Activated CD8-positive, alpha-beta T cell treated with anti-CD3 and anti-CD28 coated beads, Interleukin-2, amount 10 ng/mL, durations not matched to agents 7 days and 5 days (primary cell): ENCODE measurements at regions not wholly inside any gene's neighbourhood (a gene's known extent, or its start where the extent isn't known, plus 50 kb on each side); places are given as distances from the start of the nearest gene placed in this dataset.
"Not testable (repeated sequence)": the region's sequence is repeated elsewhere in the genome, so short reads cannot be mapped to it uniquely, and the experiment has no call there.

Experiments used
- ATAC-seq: fragments of 150-1000 bp; cut with Tn5 transposase; one replicate; pipeline ENCODE4 v1.10.0; 2021; ENCODE audit warnings: moderate library complexity
- CTCF ChIA-PET: fragments of 350-600 bp; sonication (Branson Sonifier 250); formaldehyde crosslinking; loops from one replicate; lab custom pipeline; 2021; ENCODE audit warnings: antibody characterized with exemption; lab: Charles Lee
- POLR2A ChIA-PET: fragments of 350-600 bp; sonication (Branson Sonifier 250); formaldehyde crosslinking; loops from one replicate; lab custom pipeline; 2021; ENCODE audit warnings: antibody characterized with exemption; lab: Charles Lee
- DNase-seq: peaks from one replicate; pipeline ENCODE4 v3.0.0-alpha.2; 2020
- H3K27ac Mint-ChIP-seq: one replicate; pipeline ENCODE4 v1.8.0; 2021; ENCODE audit warnings: mild to moderate bottlenecking, mixed read lengths
- H3K27me3 Mint-ChIP-seq: one replicate; pipeline ENCODE4 v1.8.0; 2021; ENCODE audit warnings: low read depth, mixed read lengths
- H3K36me3 Mint-ChIP-seq: one replicate; pipeline ENCODE4 v1.8.0; 2021; ENCODE audit warnings: low read depth, mixed read lengths
- H3K4me1 Mint-ChIP-seq: one replicate; pipeline ENCODE4 v1.8.0; 2021; ENCODE audit warnings: low read depth, mixed read lengths
- H3K4me3 Mint-ChIP-seq: one replicate; pipeline ENCODE4 v1.8.0; 2021; ENCODE audit warnings: mild to moderate bottlenecking, mixed read lengths
- H3K9me3 Mint-ChIP-seq: one replicate; pipeline ENCODE4 v1.8.0; 2022; ENCODE audit warnings: mixed read lengths; ENCODE audit not compliant: insufficient read depth

DNA sequence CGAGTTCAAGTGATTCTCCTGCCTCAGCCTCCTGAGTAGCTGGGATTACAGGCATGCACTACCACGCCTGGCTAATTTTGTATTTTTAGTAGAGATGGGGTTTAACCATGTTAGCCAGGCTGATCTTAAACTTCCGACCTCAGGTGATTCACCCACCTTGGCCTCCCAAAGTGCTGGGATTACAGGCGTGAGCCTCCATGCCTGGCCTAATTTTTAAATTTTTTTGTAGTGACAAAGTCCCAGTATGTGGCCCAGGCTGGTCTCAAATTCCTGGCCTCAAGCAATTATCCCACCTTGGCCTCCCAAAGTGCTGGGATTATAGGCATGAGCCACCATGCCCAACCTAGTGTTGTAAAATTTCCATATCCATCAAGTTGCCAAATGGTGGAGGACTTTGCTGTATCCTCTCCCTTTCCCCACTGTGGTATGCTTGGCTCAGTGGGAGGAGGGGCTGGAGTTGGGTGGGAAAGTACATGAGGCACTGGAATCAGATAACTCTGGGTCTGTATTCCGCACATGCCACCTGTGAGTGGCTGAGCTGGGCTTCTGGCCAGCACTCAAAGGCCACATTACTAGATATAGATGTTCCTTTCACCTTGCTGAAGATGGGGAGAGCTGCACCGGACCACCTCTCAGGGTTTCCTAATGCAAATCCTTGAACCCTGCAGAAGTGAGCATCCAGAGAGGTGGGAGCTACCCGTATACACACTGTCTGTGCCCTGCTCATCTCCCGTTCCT lies 252.6 kb downstream of the GOLGA6L6 start:
- POLR2A ChIA-PET, result not testable (repeated sequence)

GRCh38 chr15:20286559-20286958 lies 255.0 kb downstream of the GOLGA6L6 start:
- H3K4me1 Mint-ChIP-seq, H3K27me3 Mint-ChIP-seq, H3K9me3 Mint-ChIP-seq, H3K36me3 Mint-ChIP-seq, ATAC-seq, CTCF ChIA-PET, POLR2A ChIA-PET, H3K27ac Mint-ChIP-seq, H3K4me3 Mint-ChIP-seq, DNase-seq: not testable (repeated sequence)

More for the DNA sequence above, 252.6 kb downstream of the GOLGA6L6 start:
- H3K27ac Mint-ChIP-seq, H3K9me3 Mint-ChIP-seq, H3K27me3 Mint-ChIP-seq, DNase-seq, H3K4me1 Mint-ChIP-seq, ATAC-seq, H3K4me3 Mint-ChIP-seq, H3K36me3 Mint-ChIP-seq, CTCF ChIA-PET: not testable (repeated sequence)

- H3K27me3 Mint-ChIP-seq, DNase-seq, H3K4me1 Mint-ChIP-seq, H3K4me3 Mint-ChIP-seq, H3K27ac Mint-ChIP-seq, ATAC-seq, H3K36me3 Mint-ChIP-seq, POLR2A ChIA-PET, H3K9me3 Mint-ChIP-seq, CTCF ChIA-PET: not testable (repeated sequence)
Observed at GRCh38 chr15:20285696-20286300, 255.8 kb downstream of the GOLGA6L6 start.

DNA sequence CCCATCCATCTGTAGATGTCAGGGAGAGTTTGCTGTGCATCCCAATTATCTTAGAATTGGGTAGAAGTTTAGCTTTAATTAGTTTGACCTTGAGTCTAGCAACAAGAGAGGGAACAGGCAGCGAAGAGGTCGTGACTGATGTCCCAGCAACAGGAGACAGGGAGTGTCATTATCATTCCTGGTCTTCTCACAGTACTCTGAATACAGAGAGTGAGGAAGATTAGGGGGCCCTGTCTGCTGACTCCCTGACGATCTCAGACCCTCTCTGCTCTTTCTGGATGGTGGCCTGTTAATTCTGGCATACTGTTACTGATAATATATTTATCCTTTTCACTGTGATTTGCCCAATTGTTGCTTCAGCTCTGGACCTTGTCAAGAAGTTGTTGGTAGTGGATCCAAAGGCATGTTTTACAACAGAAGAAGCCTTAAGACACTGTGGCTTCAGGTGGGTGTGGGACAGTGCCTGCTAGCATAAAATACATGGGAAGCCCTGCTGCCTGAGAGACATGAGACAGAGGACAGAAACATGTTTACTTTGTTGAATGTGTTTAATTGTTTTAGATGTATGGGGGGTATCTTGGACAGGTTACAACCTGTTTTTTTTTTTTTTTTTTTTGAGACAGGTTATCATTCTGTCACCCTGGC lies 256.6 kb downstream of the GOLGA6L6 start:
- CTCF ChIA-PET, H3K27ac Mint-ChIP-seq, ATAC-seq, H3K9me3 Mint-ChIP-seq, H3K4me1 Mint-ChIP-seq, DNase-seq, POLR2A ChIA-PET, H3K4me3 Mint-ChIP-seq, H3K36me3 Mint-ChIP-seq, H3K27me3 Mint-ChIP-seq: not testable (repeated sequence)

GRCh38 chr15:20283651-20284050 lies 257.9 kb downstream of the GOLGA6L6 start:
- DNase-seq, CTCF ChIA-PET, ATAC-seq, H3K27me3 Mint-ChIP-seq, H3K9me3 Mint-ChIP-seq, H3K36me3 Mint-ChIP-seq, H3K27ac Mint-ChIP-seq, H3K4me3 Mint-ChIP-seq, H3K4me1 Mint-ChIP-seq, POLR2A ChIA-PET: not testable (repeated sequence)

DNA sequence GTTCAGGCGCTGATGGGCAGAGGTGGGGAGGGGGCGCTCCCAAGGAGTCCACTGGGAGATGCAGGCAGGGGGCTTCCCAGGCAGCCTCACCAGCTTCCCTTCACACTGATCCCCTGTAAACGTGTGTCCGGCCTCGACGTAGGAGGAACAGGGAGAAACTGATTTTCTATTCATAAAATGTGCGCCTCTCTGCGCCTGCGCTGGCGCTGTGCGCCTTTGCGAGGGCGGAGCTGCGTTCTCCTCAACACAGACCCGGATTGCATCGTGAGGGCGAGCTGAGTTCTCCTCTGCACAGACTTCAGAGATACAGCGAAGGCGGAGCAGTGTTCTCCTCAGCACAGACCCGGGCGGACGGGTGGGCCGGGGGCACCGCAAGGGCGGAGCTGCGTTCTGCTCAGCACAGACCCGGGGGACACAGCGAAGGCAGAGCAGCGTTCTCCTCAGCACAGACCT lies 259.1 kb downstream of the GOLGA6L6 start:
- ATAC-seq, DNase-seq, H3K9me3 Mint-ChIP-seq, H3K4me1 Mint-ChIP-seq, POLR2A ChIA-PET, CTCF ChIA-PET, H3K36me3 Mint-ChIP-seq, H3K4me3 Mint-ChIP-seq, H3K27me3 Mint-ChIP-seq, H3K27ac Mint-ChIP-seq: not testable (repeated sequence)

DNA sequence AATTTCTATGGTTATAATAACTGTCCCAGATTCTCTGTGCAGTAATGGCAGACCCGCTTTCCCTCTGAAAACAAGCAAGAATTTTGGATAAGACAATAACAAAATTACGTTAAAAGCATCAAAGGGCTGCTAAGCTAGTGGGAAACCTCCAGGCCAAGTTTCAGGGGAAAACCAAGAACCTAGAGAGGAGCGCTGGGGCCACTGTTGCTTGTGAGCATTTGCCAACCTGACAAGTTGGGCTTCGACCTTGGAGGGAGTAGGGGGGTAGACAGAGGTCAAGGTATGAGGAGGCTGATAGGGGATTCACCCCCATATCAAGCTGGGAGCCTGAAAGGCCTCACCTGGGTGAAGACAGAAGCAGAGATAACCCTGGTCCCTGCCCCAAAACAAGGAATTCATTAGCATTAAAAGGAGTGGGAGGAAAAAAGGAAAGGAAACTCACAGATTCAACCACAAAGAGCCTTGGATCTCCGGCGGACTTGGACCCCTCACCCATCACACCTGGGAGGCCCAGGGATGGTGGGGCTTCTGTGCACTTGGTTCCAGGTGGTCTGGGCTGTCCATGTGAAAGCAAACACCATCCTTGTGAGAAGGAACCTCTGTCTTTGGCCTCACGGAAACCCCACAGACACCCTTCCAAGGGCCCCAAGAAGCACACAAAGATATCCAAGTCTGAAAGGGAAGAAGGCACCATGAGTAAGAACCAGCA lies 259.9 kb downstream of the GOLGA6L6 start:
- H3K9me3 Mint-ChIP-seq, H3K4me1 Mint-ChIP-seq, ATAC-seq, H3K27me3 Mint-ChIP-seq, POLR2A ChIA-PET, CTCF ChIA-PET, H3K36me3 Mint-ChIP-seq, DNase-seq, H3K27ac Mint-ChIP-seq, H3K4me3 Mint-ChIP-seq: not testable (repeated sequence)

- H3K4me1 Mint-ChIP-seq, result no peaks in the 10 kb centered on the region
- DNase-seq (no peak), ATAC-seq (no peak)
- H3K4me3 Mint-ChIP-seq, result no peak overlapping the region
- H3K27ac Mint-ChIP-seq, result no peak overlapping the region
- ChIA-PET POLR2A (no interaction called here), CTCF (no interaction called here)
- no peaks in the 10 kb centered on the region for H3K27me3 Mint-ChIP-seq
- no peaks in the 10 kb centered on the region for H3K9me3 Mint-ChIP-seq
- H3K36me3 Mint-ChIP-seq, result no peaks in the 10 kb centered on the region
Observed at GRCh38 chr15:20280933-20281463, 260.6 kb downstream of the GOLGA6L6 start.

DNA sequence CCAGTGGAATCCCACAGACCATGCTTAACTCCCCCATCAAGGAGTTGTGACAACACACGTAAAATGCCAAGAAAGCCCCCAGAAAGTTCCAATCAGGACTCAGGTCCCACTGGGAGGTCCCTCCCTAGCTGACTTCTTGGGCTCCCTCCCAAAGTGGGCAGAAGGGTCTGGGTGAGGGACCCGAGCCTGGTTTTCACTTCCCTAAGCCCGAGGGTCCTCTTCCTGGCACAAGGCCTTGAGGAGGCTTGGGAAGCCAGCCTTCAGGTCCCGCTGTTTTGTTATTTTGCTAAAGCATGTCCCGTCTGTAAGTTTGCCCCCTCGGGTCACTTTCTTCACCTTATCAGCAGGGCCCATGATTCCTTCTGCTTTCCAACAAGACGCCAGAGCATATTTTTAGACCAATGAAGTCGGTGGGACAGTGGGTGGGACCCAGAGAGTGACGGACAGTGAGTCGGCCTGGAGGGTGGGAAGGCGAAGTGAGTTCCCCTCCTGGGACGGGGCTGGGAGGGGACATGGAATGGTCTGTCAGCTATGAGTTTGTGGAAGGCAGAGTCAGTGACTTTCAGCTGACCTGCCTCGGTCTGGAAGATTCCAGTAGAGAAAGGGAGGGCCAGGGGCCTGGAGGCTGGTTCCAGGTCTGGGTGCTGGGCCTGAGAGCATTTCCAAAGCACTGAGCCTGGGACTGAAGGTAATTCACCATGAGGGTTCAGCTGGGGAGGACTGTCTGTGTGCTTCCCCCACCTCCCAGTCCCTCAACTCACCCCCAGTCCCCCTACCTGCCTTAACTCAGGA lies 261.3 kb downstream of the GOLGA6L6 start:
- POLR2A ChIA-PET, H3K27ac Mint-ChIP-seq, H3K9me3 Mint-ChIP-seq, ATAC-seq, H3K4me1 Mint-ChIP-seq, CTCF ChIA-PET, H3K36me3 Mint-ChIP-seq, DNase-seq, H3K4me3 Mint-ChIP-seq, H3K27me3 Mint-ChIP-seq: not testable (repeated sequence)

DNA sequence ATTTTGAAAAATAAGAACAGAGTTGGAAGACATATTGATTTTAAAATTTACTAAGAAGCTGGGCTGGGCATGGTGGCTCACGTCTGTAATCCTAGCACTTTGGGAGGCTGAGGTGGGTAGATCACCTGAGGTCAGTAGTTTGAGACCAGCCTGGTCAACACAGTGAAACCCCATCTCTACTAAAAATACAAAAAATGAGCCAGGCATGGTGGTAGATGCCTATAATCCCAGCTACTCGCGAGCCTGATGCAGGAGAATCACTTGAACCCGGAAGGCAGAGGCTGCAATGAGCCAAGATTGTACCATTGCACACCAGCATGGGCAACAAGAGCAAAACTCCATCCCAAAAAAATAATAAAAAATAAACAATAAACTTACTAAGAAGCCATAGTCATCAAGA lies 262.5 kb downstream of the GOLGA6L6 start:
- H3K36me3 Mint-ChIP-seq, H3K9me3 Mint-ChIP-seq, ATAC-seq, H3K4me1 Mint-ChIP-seq, DNase-seq, POLR2A ChIA-PET, H3K27me3 Mint-ChIP-seq, H3K27ac Mint-ChIP-seq, H3K4me3 Mint-ChIP-seq, CTCF ChIA-PET: not testable (repeated sequence)

- H3K27ac Mint-ChIP-seq, ATAC-seq, CTCF ChIA-PET, H3K36me3 Mint-ChIP-seq, H3K4me3 Mint-ChIP-seq, H3K4me1 Mint-ChIP-seq, H3K27me3 Mint-ChIP-seq, DNase-seq, H3K9me3 Mint-ChIP-seq, POLR2A ChIA-PET: not testable (repeated sequence)
Observed at GRCh38 chr15:20278376-20278775, 263.2 kb downstream of the GOLGA6L6 start.
